GM12878 (cell line): ENCODE measurements at regions not wholly inside any gene's neighbourhood (a gene's known extent, or its start where the extent isn't known, plus 50 kb on each side); places are given as distances from the start of the nearest gene placed in this dataset.
"Not testable (repeated sequence)": the region's sequence is repeated elsewhere in the genome, so short reads cannot be mapped to it uniquely, and the experiment has no call there.

Experiments used
- ATAC-seq: fragments of 200-7000 bp; cut with Tn5 transposase; 3 replicates; pipeline ENCODE4 v1.9.1; 2020; ENCODE audit warnings: mild to moderate bottlenecking, moderate library complexity
- BruUV-seq: library from RNA; stranded (reverse); fragments of 400-500 nt; replicated peaks from 2 replicates; lab custom pipeline; 2021; lab: Mats Ljungman, UMichigan
- CTCF ChIA-PET: fragments of 300-600 bp; sonication (Branson Sonifier 250); formaldehyde crosslinking; extraction: SDS; loops from one replicate; lab custom pipeline; 2021; ENCODE audit warnings: inconsistent platforms; lab: Yijun Ruan, JAX
- POLR2A ChIA-PET: fragments of 350-600 bp; formaldehyde crosslinking; extraction: SDS; loops from one replicate; lab custom pipeline; 2021; ENCODE audit warnings: inconsistent platforms; lab: Charles Lee
- RAD21 ChIA-PET: fragments of 300-600 bp; sonication (Branson Sonifier 250); formaldehyde crosslinking; loops from one replicate; lab custom pipeline; 2023; ENCODE audit warnings: antibody characterized with exemption; ENCODE audit not compliant: unreplicated experiment; lab: Charles Lee
- SMC1A ChIA-PET: fragments of 300-600 bp; sonication (Branson Sonifier 250); formaldehyde crosslinking; loops from one replicate; lab custom pipeline; 2023; ENCODE audit not compliant: unreplicated experiment, uncharacterized antibody; lab: Charles Lee
- DNase-seq: peaks from one replicate; pipeline ENCODE4 v3.0.0-alpha.2; 2011; ENCODE audit warnings: low read depth, low spot score
- FAIRE-seq: peaks from 3 replicates; lab custom pipeline; 2011; peaks lifted over from hg19 to GRCh38; lab: Jason Lieb, UNC
- H2AFZ ChIP-seq: 2 replicates; pipeline ENCODE4 v1.6.0; 2011; ENCODE audit warnings: low read depth, low read length, control low read depth; ENCODE audit not compliant: control insufficient read depth
- H3K27ac ChIP-seq: 2 replicates; pipeline ENCODE4 v1.5.1; 2011; ENCODE audit warnings: control low read depth; ENCODE audit not compliant: control insufficient read depth, insufficient read depth
- H3K27me3 ChIP-seq, 2 experiments: replicated peaks in 1 of 2; 2 replicates each; pipeline versions ENCODE4 v1.6.0 to v1.6.1; 2011; ENCODE audit warnings: low read length in 1 of 2; ENCODE audit not compliant: control insufficient read depth in 2 of 2, insufficient read depth in 2 of 2
- H3K36me3 ChIP-seq, 2 experiments: 2 replicates each; pipeline ENCODE4 v1.5.1; 2011; ENCODE audit warnings: low read length in 1 of 2; ENCODE audit not compliant: control insufficient read depth in 2 of 2, insufficient read depth in 2 of 2
- H3K4me1 ChIP-seq: 2 replicates; pipeline ENCODE4 v1.6.1; 2011; ENCODE audit warnings: mild to moderate bottlenecking, low read length, moderate library complexity, mixed read lengths; ENCODE audit not compliant: control insufficient read depth, insufficient read depth
- H3K4me2 ChIP-seq: 2 replicates; pipeline ENCODE4 v1.6.0; 2011; ENCODE audit warnings: control low read depth; ENCODE audit not compliant: control insufficient read depth, insufficient read depth
- H3K4me3 ChIP-seq: fragments of 200-600 bp; sonication (generic); 2 replicates; pipeline ENCODE4 v1.5.1; 2016
- H3K79me2 ChIP-seq: 2 replicates; pipeline ENCODE4 v1.6.0; 2011; ENCODE audit warnings: low read length; ENCODE audit not compliant: control insufficient read depth, insufficient read depth
- H3K9ac ChIP-seq: 2 replicates; pipeline ENCODE4 v1.8.0; 2011; ENCODE audit warnings: low read length, control low read depth, mixed read lengths; ENCODE audit not compliant: control insufficient read depth, insufficient read depth
- H3K9me3 ChIP-seq: replicated peaks from 3 replicates; pipeline ENCODE4 v1.5.1; 2011; ENCODE audit warnings: mild to moderate bottlenecking, low read length; ENCODE audit not compliant: control insufficient read depth, insufficient read depth
- H4K20me1 ChIP-seq: 2 replicates; pipeline ENCODE4 v1.6.0; 2011; ENCODE audit not compliant: control insufficient read depth, insufficient read depth
- EED ChIP-seq: sonication (generic); IDR thresholded peaks from 2 replicates; pipeline ENCODE4 v1.6.1; 2016; ENCODE audit warnings: antibody characterized with exemption, low read depth
- IKZF1 ChIP-seq: fragments of 450-650 bp; conservative IDR thresholded peaks from 2 replicates; pipeline ENCODE4 v1.6.1; 2017; ENCODE audit warnings: antibody characterized with exemption, mild to moderate bottlenecking
- IKZF2 ChIP-seq, 2 experiments: fragments of 450-650 bp; IDR thresholded peaks; 2 replicates each; pipeline ENCODE4 v1.6.1; 2017; ENCODE audit warnings: mild to moderate bottlenecking in 2 of 2, moderate library complexity in 2 of 2
- MEF2B ChIP-seq: fragments of 450-650 bp; IDR thresholded peaks from 2 replicates; pipeline ENCODE4 v1.6.1; 2018; ENCODE audit warnings: mild to moderate bottlenecking, moderate library complexity; ENCODE audit not compliant: partially characterized antibody, poor library complexity, severe bottlenecking
- RUNX3 ChIP-seq: IDR thresholded peaks from 2 replicates; pipeline ENCODE4 v1.6.1; 2012; ENCODE audit warnings: low read length, inconsistent platforms
- TCF12 ChIP-seq: IDR thresholded peaks from 2 replicates; pipeline ENCODE4 v1.6.1; 2011; ENCODE audit warnings: low read depth, mild to moderate bottlenecking, low read length
- TCF3 ChIP-seq: IDR thresholded peaks from 2 replicates; pipeline ENCODE4 v1.6.1; 2012; ENCODE audit warnings: low read depth, mild to moderate bottlenecking, low read length, borderline replicate concordance; ENCODE audit not compliant: insufficient read depth
- WGBS: methylation state at CpG from one replicate; pipeline ENCODE4 v1.1.6; 2016; ENCODE audit warnings: low lambda C conversion rate; ENCODE audit not compliant: insufficient replicate concordance, insufficient coverage; ENCODE audit errors: missing lambda C conversion rate; 5-methylcytosine and 5-hydroxymethylcytosine counted together
- in situ Hi-C: fragments of 300-500 bp; cut with MboI; formaldehyde crosslinking; loops from 9 replicates; pipeline ENCODE4 v1.14.3; 2018; ENCODE audit warnings: mixed read lengths
- intact Hi-C: fragments of 100-400 bp; cut with micrococcal nuclease; formaldehyde crosslinking; loops from one replicate; pipeline ENCODE4 v1.14.2; 2022; ENCODE audit not compliant: unreplicated experiment

DNA sequence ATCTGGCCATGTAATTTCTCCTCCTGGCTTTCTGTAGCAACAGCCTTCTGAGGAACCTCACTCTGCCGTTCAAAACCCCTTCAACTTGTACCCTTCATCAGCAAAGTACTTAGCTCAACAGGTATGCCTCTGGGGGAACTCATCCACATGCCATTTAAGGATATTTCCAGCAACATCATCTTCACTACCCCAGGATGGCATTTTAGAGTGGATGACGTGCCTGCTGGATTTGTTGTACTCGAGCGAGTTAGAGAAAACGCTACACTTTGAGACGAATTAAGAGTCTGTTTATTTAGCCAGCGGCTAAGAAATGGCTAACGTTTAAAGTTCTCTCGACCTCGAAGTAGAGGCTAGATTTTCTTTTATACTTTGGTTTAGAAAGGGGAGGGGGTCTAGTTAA is 122.1 kb downstream of the UNC93B1 start:
- in situ Hi-C loops, H3K36me3 ChIP-seq, H3K27me3 ChIP-seq, H3K9me3 ChIP-seq, H3K4me1 ChIP-seq, H3K9ac ChIP-seq, H3K4me3 ChIP-seq, ATAC-seq, H4K20me1 ChIP-seq, H3K4me2 ChIP-seq, RAD21 ChIA-PET, DNase-seq, H2AFZ ChIP-seq, BruUV-seq, H3K79me2 ChIP-seq, H3K27ac ChIP-seq, FAIRE-seq, intact Hi-C loops, SMC1A ChIA-PET, POLR2A ChIA-PET, CTCF ChIA-PET: not testable (repeated sequence)
- 54% methylated on average over 10 of the region's 10 CpGs for WGBS

DNA sequence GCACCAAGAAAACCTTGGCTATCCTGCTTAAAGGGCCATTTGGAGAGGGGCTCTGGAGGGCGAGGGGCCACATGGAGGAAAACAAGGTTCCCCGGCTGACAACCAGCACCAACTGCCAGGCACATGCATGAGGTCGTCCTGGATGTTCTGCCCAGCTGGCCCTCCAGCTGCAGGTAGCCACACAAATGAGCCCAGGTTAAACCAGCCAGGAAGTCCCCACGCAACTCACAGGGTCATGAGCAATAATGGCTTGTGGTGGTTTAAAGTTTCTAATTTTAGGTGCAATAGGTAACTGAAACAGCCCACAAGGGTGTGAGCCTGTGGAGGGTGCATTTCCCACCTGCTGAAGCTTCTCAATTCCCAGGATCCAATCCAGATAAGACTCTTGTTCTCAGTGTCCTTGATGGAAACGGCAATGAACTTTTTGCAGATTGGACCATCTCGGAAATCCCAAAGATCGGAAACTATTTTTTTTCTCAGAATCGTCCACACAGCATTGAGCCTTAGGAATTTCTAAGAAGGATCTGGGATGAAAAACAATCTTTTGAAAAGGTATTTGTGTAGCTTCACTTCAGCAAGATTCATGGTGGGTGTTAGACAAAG is 123.2 kb downstream of the UNC93B1 start:
- ATAC-seq, H3K27ac ChIP-seq, H3K9me3 ChIP-seq, CTCF ChIA-PET, intact Hi-C loops, in situ Hi-C loops, H3K4me2 ChIP-seq, H3K27me3 ChIP-seq, H3K9ac ChIP-seq, H3K4me3 ChIP-seq, FAIRE-seq, DNase-seq, H3K4me1 ChIP-seq, H2AFZ ChIP-seq, H4K20me1 ChIP-seq, RAD21 ChIA-PET, BruUV-seq, H3K79me2 ChIP-seq, SMC1A ChIA-PET, H3K36me3 ChIP-seq, POLR2A ChIA-PET: not testable (repeated sequence)
- peak; percentile 60 for TF ChIP-seq MEF2B
- peak; percentile 35; the same call in 1 of the 2 replicates for TF ChIP-seq RUNX3
- peak; percentile 53; the same call in 1 of the 2 replicates for TF ChIP-seq EED
- peak; percentile 66; the same call in 1 of the 2 replicates for TF ChIP-seq TCF12
- TF ChIP-seq IKZF2 (IDR thresholded peaks at IDR 0.05), result peak; percentile 45 to 53; a peak in 2 of 4 replicates
- TF ChIP-seq IKZF1, result peak; percentile 54
- TF ChIP-seq TCF3, result 0 out of 2 replicates have a peak, but pooled peaks have one; percentile 40
- WGBS, result 40% methylated on average over 8 of the region's 8 CpGs

- H3K9ac ChIP-seq, H2AFZ ChIP-seq, RAD21 ChIA-PET, H3K79me2 ChIP-seq, H4K20me1 ChIP-seq, POLR2A ChIA-PET, H3K4me3 ChIP-seq, FAIRE-seq, ATAC-seq, BruUV-seq, H3K36me3 ChIP-seq, H3K4me2 ChIP-seq, in situ Hi-C loops, CTCF ChIA-PET, H3K27ac ChIP-seq, SMC1A ChIA-PET, H3K4me1 ChIP-seq, H3K9me3 ChIP-seq, intact Hi-C loops, H3K27me3 ChIP-seq, DNase-seq: not testable (repeated sequence)
- WGBS, result 93% methylated on average over 3 of the region's 3 CpGs
Measured at GRCh38 chr11:67878666-67879065, 125.2 kb downstream of the UNC93B1 start.
